SK-N-SH (cell line): ENCODE measurements at regions not wholly inside any gene's neighbourhood (a gene's known extent, or its start where the extent isn't known, plus 50 kb on each side); places are given as distances from the start of the nearest gene placed in this dataset.

Source experiments
- GABPA ChIP-seq: IDR thresholded peaks from 2 replicates; pipeline ENCODE4 v1.4.0; 2012; ENCODE audit warnings: low read depth, mild to moderate bottlenecking
- POLR2AphosphoS5 ChIP-seq: IDR thresholded peaks from 2 replicates; pipeline ENCODE4 v1.6.1; 2012; ENCODE audit warnings: low read depth, low read length

GRCh38 chr3:6182909-6183308, 678.0 kb upstream of the GRM7 start:
- TF ChIP-seq GABPA: no peak
- TF ChIP-seq POLR2AphosphoS5: no peak
